AG04450 (cell line): ENCODE measurements at regions not wholly inside any gene's neighbourhood (a gene's known extent, or its start where the extent isn't known, plus 50 kb on each side); places are given as distances from the start of the nearest gene placed in this dataset.

ENCODE experiments used
- CTCF ChIA-PET: fragments of 300-600, 350-600 bp; formaldehyde crosslinking; extraction: SDS; loops from one replicate; lab custom pipeline; 2022; ENCODE audit warnings: antibody characterized with exemption, inconsistent platforms; lab: Charles Lee
- POLR2A ChIA-PET: fragments of 350-600 bp; formaldehyde crosslinking; extraction: SDS; loops from one replicate; lab custom pipeline; 2021; ENCODE audit warnings: antibody characterized with exemption, inconsistent platforms; lab: Yijun Ruan, JAX
- DNase-seq: peaks from one replicate; pipeline ENCODE4 v3.0.0-alpha.2; 2011; ENCODE audit warnings: low read depth, low spot score
- H3K27ac ChIP-seq: one replicate; pipeline ENCODE4 v1.5.1; 2012; ENCODE audit warnings: low read depth, low read length, control low read depth
- H3K27me3 ChIP-seq: one replicate; pipeline ENCODE4 v1.6.0; 2012; ENCODE audit warnings: low read length; ENCODE audit not compliant: control insufficient read depth, insufficient read depth
- H3K4me3 ChIP-seq: 2 replicates; pipeline ENCODE4 v1.5.1; 2011; ENCODE audit warnings: mild to moderate bottlenecking, low read depth, low read length, control low read depth
- H3K9me3 ChIP-seq: 2 replicates; pipeline ENCODE4 v1.5.1; 2012; ENCODE audit warnings: low read length; ENCODE audit not compliant: control insufficient read depth, insufficient read depth
- CTCF ChIP-seq: IDR thresholded peaks from 2 replicates; pipeline ENCODE4 v1.5.1; 2011; ENCODE audit warnings: low read depth, low read length, control low read depth, inconsistent platforms

DNA sequence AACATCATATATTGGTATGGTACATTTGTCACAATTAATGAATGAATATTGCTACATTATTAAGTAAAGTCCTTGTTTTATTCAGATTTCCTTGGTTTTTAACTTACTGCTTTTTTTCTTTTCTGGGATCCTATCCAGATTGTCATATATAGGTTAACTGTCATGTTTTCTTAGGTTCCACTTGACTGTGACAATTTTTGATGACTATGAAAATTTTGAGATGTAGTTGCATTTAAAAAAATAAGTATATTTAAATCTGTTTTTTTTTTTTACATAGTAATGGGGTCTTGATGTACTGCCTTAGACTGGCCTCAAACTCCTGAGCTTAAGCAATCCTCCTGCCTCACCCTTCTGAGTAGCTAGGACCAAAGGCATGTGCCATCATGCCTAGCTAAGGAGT, 76.8 kb downstream of the ATP6V1G3 start:
- H3K27ac ChIP-seq, result no peak overlapping the region
- H3K27me3 ChIP-seq, result no peaks in the 10 kb centered on the region
- H3K4me3 ChIP-seq, result no peak overlapping the region
- CTCF ChIA-PET, result interaction anchor here (0.9 to 1.5 kb wide), 3 partner anchors 222 to 845 kb away, joined by 5 to 6 read pairs (median 5); no protein-coding TSS in a partner anchor
- no peak for DNase-seq
- H3K9me3 ChIP-seq, result no peaks in the 10 kb centered on the region
- TF ChIP-seq CTCF, result no peak
- POLR2A ChIA-PET, result no interaction called here

GRCh38 chr1:198462365-198463019, 78.0 kb downstream of the ATP6V1G3 start:
- CTCF ChIA-PET, result no interaction called here
- POLR2A ChIA-PET, result no interaction called here
- Histone ChIP-seq H3K9me3 (no peaks in the 10 kb centered on the region), H3K4me3 (no peak overlapping the region), H3K27ac (no peak overlapping the region), H3K27me3 (no peaks in the 10 kb centered on the region)
- no peak for TF ChIP-seq CTCF
- no peak for DNase-seq

- ChIA-PET CTCF (interaction anchor here (1.5 kb wide), 1 partner anchor 10 kb away, joined by 5 read pairs; no protein-coding TSS in a partner anchor), POLR2A (no interaction called here)
- no peak for DNase-seq
- Histone ChIP-seq H3K27me3 (no peaks in the 10 kb centered on the region), H3K9me3 (no peaks in the 10 kb centered on the region), H3K4me3 (no peak overlapping the region), H3K27ac (no peak overlapping the region)
- TF ChIP-seq CTCF, result no peak
These were observed 84.5 kb downstream of the ATP6V1G3 start for GRCh38 chr1:198455966-198456365.

DNA sequence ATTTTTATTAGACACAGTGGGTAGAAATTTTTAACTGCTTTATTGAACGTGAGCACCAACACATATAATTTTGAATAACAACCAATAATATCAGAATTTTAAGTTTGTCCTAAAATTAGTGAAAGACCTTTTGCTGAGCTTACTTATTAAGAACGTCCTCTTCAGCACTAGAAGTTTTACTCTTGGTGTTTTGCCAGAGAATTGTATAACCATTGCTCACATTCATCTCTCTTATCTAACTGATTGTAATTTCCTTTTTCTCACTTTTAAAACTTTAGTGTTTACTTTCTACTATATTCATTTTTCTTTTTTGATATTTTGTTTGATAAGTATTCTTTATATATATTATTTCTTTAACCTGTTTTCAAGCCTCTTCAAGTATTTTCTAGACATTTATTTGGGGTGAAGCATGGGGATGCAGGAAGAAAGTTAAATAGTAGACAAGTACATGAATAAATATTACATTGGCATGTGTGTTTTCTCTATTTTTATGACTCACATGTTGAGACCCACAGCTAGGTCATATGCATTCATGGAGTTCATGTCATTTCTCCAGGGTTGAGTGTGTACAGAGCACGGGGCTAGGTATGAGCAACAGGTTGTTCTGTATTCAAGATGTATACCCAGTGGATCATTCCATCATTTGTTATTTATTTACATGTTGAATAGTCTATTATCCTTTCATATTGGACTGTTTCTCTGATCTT, 90.6 kb downstream of the ATP6V1G3 start:
- Histone ChIP-seq H3K27ac (no peak overlapping the region), H3K9me3 (no peaks in the 10 kb centered on the region), H3K27me3 (no peaks in the 10 kb centered on the region), H3K4me3 (no peak overlapping the region)
- CTCF ChIA-PET, result no interaction called here
- no peak for DNase-seq
- POLR2A ChIA-PET, result no interaction called here
- no peak for TF ChIP-seq CTCF

- TF ChIP-seq CTCF, result no peak
- no peaks in the 10 kb centered on the region for H3K9me3 ChIP-seq
- ChIA-PET POLR2A (no interaction called here), CTCF (no interaction called here)
- no peak overlapping the region for H3K4me3 ChIP-seq
- no peak overlapping the region for H3K27ac ChIP-seq
- DNase-seq, result no peak
- no peaks in the 10 kb centered on the region for H3K27me3 ChIP-seq
These were observed 91.2 kb downstream of the ATP6V1G3 start for GRCh38 chr1:198449261-198449660.
